ENCODE measurements at regions not wholly inside any gene's neighbourhood (a gene's known extent, or its start where the extent isn't known, plus 50 kb on each side); places are given as distances from the start of the nearest gene placed in this dataset.
A peak's percentile ranks its signal among the peaks of the same experiment; 100 is the strongest.
"Not testable (repeated sequence)": the region's sequence is repeated elsewhere in the genome, so short reads cannot be mapped to it uniquely, and the experiment has no call there.

- Mint-ChIP-seq H3K27me3 (ENCODE audit: low read depth) (peaks cover 3% of the 10 kb centered on the region), H3K36me3 (ENCODE audit: low read depth) (no peaks in the 10 kb centered on the region), H3K4me1 (ENCODE audit: low read depth) (peaks cover 7% of the 10 kb centered on the region), H3K27ac (ENCODE audit: unreplicated experiment) (peak overlapping the region; percentile 2), H3K4me3 (ENCODE audit: unreplicated experiment) (no peak overlapping the region), H3K9me3 (ENCODE audit: low read depth) (peaks cover 11% of the 10 kb centered on the region)
- TF ChIP-seq CTCF (IDR thresholded peaks at IDR 0.05) = no peak
- DNase-seq (ENCODE audit: low spot score) = no peak
Observed at GRCh38 chr14:43706900-43707299, 800.2 kb downstream of the FSCB start.

- H3K36me3 Mint-ChIP-seq (ENCODE audit: low read depth); H3K9me3 Mint-ChIP-seq (ENCODE audit: low read depth); H3K4me3 Mint-ChIP-seq (ENCODE audit: unreplicated experiment): not testable (repeated sequence)
Observed at GRCh38 chr14:43698561-43699284, 808.4 kb downstream of the FSCB start.

GRCh38 chr14:43697003-43697402 is 810.1 kb downstream of the FSCB start:
- H3K27ac Mint-ChIP-seq (ENCODE audit: unreplicated experiment) = no peak overlapping the region
- no peak for TF ChIP-seq CTCF (IDR thresholded peaks at IDR 0.05)
- no peak overlapping the region for H3K4me3 Mint-ChIP-seq (ENCODE audit: unreplicated experiment)

More at GRCh38 chr14:43698561-43699284, 808.4 kb downstream of the FSCB start:
- H3K27ac Mint-ChIP-seq (ENCODE audit: unreplicated experiment); H3K27me3 Mint-ChIP-seq (ENCODE audit: low read depth); DNase-seq (ENCODE audit: low spot score); H3K4me1 Mint-ChIP-seq (ENCODE audit: low read depth): not testable (repeated sequence)

GRCh38 chr14:43692706-43693105 is 814.4 kb downstream of the FSCB start:
- H3K4me1 Mint-ChIP-seq (ENCODE audit: low read depth) = peaks cover 7% of the 10 kb centered on the region
- no peak overlapping the region for H3K4me3 Mint-ChIP-seq (ENCODE audit: unreplicated experiment)
- TF ChIP-seq CTCF (IDR thresholded peaks at IDR 0.05) = no peak
- no peaks in the 10 kb centered on the region for H3K27me3 Mint-ChIP-seq (ENCODE audit: low read depth)
- no peak for DNase-seq (ENCODE audit: low spot score)
- H3K9me3 Mint-ChIP-seq (ENCODE audit: low read depth) = no peaks in the 10 kb centered on the region
- no peak overlapping the region for H3K27ac Mint-ChIP-seq (ENCODE audit: unreplicated experiment)
- H3K36me3 Mint-ChIP-seq (ENCODE audit: low read depth) = no peaks in the 10 kb centered on the region

More at GRCh38 chr14:43697003-43697402, 810.1 kb downstream of the FSCB start:
- H3K27me3 Mint-ChIP-seq (ENCODE audit: low read depth) = no peaks in the 10 kb centered on the region
- no peaks in the 10 kb centered on the region for H3K4me1 Mint-ChIP-seq (ENCODE audit: low read depth)
- DNase-seq (ENCODE audit: low spot score) = no peak
- no peaks in the 10 kb centered on the region for H3K9me3 Mint-ChIP-seq (ENCODE audit: low read depth)
- no peaks in the 10 kb centered on the region for H3K36me3 Mint-ChIP-seq (ENCODE audit: low read depth)

GRCh38 chr14:43687921-43688320 is 819.2 kb downstream of the FSCB start:
- no peak for DNase-seq (ENCODE audit: low spot score)
- H3K9me3 Mint-ChIP-seq (ENCODE audit: low read depth) = no peaks in the 10 kb centered on the region
- no peak for TF ChIP-seq CTCF (IDR thresholded peaks at IDR 0.05)
- H3K4me1 Mint-ChIP-seq (ENCODE audit: low read depth) = peaks cover 13% of the 10 kb centered on the region
- no peaks in the 10 kb centered on the region for H3K36me3 Mint-ChIP-seq (ENCODE audit: low read depth)
- no peak overlapping the region for H3K4me3 Mint-ChIP-seq (ENCODE audit: unreplicated experiment)
- H3K27ac Mint-ChIP-seq (ENCODE audit: unreplicated experiment) = peak overlapping the region; percentile 49
- H3K27me3 Mint-ChIP-seq (ENCODE audit: low read depth) = peaks cover 1% of the 10 kb centered on the region

- Mint-ChIP-seq H3K4me3 (ENCODE audit: unreplicated experiment) (no peak overlapping the region), H3K4me1 (ENCODE audit: low read depth) (no peaks in the 10 kb centered on the region), H3K27me3 (ENCODE audit: low read depth) (no peaks in the 10 kb centered on the region), H3K9me3 (ENCODE audit: low read depth) (no peaks in the 10 kb centered on the region), H3K27ac (ENCODE audit: unreplicated experiment) (no peak overlapping the region), H3K36me3 (ENCODE audit: low read depth) (no peaks in the 10 kb centered on the region)
- TF ChIP-seq CTCF (IDR thresholded peaks at IDR 0.05) = no peak
- no peak for DNase-seq (ENCODE audit: low spot score)
Observed at GRCh38 chr14:43677581-43677980, 829.5 kb downstream of the FSCB start.

Measured in chondrocyte (in vitro differentiated cells).